Immature natural killer cell (primary cell): ENCODE measurements at regions not wholly inside any gene's neighbourhood (a gene's known extent, or its start where the extent isn't known, plus 50 kb on each side); places are given as distances from the start of the nearest gene placed in this dataset.

Experiments
- DNase-seq, 3 donors: peaks; one replicate each; pipeline ENCODE4 v3.0.0; 2022; ENCODE audit warnings: mixed read lengths in 1 of 3
- H3K27ac Mint-ChIP-seq, 6 donors: one replicate each; pipeline ENCODE4 v1.8.0; 2020; ENCODE audit warnings: mixed read lengths in 6 of 6, mild to moderate bottlenecking in 5 of 6, inconsistent platforms in 4 of 6, moderate library complexity in 3 of 6
- H3K27me3 Mint-ChIP-seq, 3 donors: one replicate each; pipeline ENCODE4 v1.8.0; 2020 to 2021; ENCODE audit warnings: low read depth in 3 of 3, mild to moderate bottlenecking in 3 of 3, mixed read lengths in 3 of 3, moderate library complexity in 3 of 3, inconsistent platforms in 1 of 3
- H3K36me3 Mint-ChIP-seq, 3 donors: one replicate each; pipeline ENCODE4 v1.8.0; 2020; ENCODE audit warnings: mixed read lengths in 3 of 3, inconsistent platforms in 2 of 3, mild to moderate bottlenecking in 2 of 3
- H3K4me1 Mint-ChIP-seq, 2 donors: one replicate each; pipeline ENCODE4 v1.8.0; 2020; ENCODE audit warnings: inconsistent platforms in 2 of 2, mild to moderate bottlenecking in 2 of 2, mixed read lengths in 2 of 2, moderate library complexity in 1 of 2
- H3K4me3 Mint-ChIP-seq, 5 donors: one replicate each; pipeline ENCODE4 v1.8.0; 2020; ENCODE audit warnings: mild to moderate bottlenecking in 5 of 5, mixed read lengths in 5 of 5, inconsistent platforms in 3 of 5, moderate library complexity in 3 of 5
- H3K9me3 Mint-ChIP-seq, 6 donors: one replicate each; pipeline ENCODE4 v1.8.0; 2020; ENCODE audit warnings: mild to moderate bottlenecking in 6 of 6, mixed read lengths in 6 of 6, inconsistent platforms in 4 of 6, moderate library complexity in 3 of 6

DNA sequence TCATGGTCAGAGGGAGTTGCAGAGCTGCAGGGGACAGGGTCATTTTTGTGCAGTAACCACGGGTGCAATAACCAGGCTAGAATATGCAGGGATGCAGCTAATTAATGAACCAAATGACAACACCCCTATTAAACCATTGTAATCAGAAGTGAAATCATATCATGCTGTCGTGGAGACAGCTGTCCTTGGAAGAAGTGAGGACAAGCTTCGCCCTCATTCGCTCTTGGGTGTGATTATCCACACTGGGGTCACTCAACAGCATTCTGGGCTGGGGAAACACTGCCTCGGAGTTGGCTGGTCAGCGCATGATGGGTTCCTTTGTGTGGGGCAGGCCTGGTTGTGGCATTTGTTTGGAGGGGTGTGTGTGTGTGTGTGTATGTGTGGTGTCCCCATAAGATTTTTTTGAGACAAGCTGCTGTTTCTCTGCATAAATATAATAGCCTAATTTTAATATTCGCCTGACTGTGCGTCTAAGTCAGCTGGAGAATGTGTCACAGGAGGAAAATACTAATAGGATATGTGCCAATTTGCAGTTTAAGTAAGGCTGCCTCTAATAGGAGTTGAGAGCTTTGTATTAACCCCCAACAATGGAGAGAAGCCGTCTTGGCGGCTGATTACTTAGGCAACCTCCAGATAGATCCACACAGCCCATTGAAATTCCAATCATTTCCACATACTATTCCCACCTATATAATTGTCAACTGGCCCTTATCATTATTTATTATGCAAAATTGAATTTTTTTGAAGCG is 149.4 kb downstream of the DNAJB6 start:
- H3K27me3 Mint-ChIP-seq, result peaks cover 10 to 17% (median 13%) of the 10 kb centered on the region in 3 donors
- no peak overlapping the region for H3K4me3 Mint-ChIP-seq
- H3K27ac Mint-ChIP-seq, result no peak overlapping the region
- H3K9me3 Mint-ChIP-seq, result peaks cover 0 to 8% (median under 1%) of the 10 kb centered on the region in 6 donors
- no peaks in the 10 kb centered on the region for H3K36me3 Mint-ChIP-seq
- H3K4me1 Mint-ChIP-seq, result peaks cover 14% of the 10 kb centered on the region in 2 donors
- no peak for DNase-seq

- H3K9me3 Mint-ChIP-seq, result peaks cover 2 to 16% (median 5%) of the 10 kb centered on the region in 6 donors
These were observed 150.4 kb downstream of the DNAJB6 start for GRCh38 chr7:157487046-157487770.

DNA sequence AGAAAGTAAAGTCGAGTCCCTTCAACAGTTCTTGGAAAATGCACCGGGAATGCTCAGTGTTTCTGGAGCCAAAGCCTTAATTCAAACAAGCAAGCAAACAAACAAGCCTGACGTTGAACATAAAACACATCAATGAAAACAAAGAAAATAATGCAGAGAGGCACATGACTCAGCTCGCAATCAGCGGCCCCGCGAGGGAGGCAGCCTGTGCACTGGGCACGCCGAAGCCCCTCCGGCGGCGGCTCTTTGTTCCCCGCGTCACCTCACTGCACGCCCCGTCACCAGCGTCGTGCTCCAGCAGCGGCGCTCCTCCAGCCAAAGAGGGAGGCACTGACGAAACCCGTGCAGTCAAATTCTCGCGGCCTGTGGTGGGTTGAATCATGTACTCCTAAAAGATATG is 151.5 kb downstream of the DNAJB6 start:
- H3K4me1 Mint-ChIP-seq, result peaks cover 16 to 27% of the 10 kb centered on the region in 2 donors
- no peak overlapping the region for H3K27ac Mint-ChIP-seq
- H3K27me3 Mint-ChIP-seq, result peaks cover 17 to 24% (median 23%) of the 10 kb centered on the region in 3 donors
- H3K9me3 Mint-ChIP-seq, result peaks cover 5 to 20% (median 7%) of the 10 kb centered on the region in 6 donors
- no peak for DNase-seq
- no peak overlapping the region for H3K4me3 Mint-ChIP-seq
- peaks cover 0 to 4% (median 0%) of the 10 kb centered on the region in 3 donors for H3K36me3 Mint-ChIP-seq

More at GRCh38 chr7:157487046-157487770, 150.4 kb downstream of the DNAJB6 start:
- Mint-ChIP-seq H3K4me1 (peaks cover 14 to 22% of the 10 kb centered on the region in 2 donors), H3K27ac (no peak overlapping the region), H3K4me3 (no peak overlapping the region), H3K36me3 (peaks cover 0 to under 1% (median 0%) of the 10 kb centered on the region in 3 donors), H3K27me3 (peaks cover 14 to 17% (median 15%) of the 10 kb centered on the region in 3 donors)
- no peak for DNase-seq

- no peak for DNase-seq
- no peak overlapping the region for H3K4me3 Mint-ChIP-seq
- H3K27ac Mint-ChIP-seq, result no peak overlapping the region
- H3K36me3 Mint-ChIP-seq, result peaks cover 0 to 4% (median 0%) of the 10 kb centered on the region in 3 donors
- H3K27me3 Mint-ChIP-seq, result peaks cover 17 to 26% (median 25%) of the 10 kb centered on the region in 3 donors
- H3K4me1 Mint-ChIP-seq, result peaks cover 16 to 27% of the 10 kb centered on the region in 2 donors
- H3K9me3 Mint-ChIP-seq, result peaks cover 5 to 20% (median 7%) of the 10 kb centered on the region in 6 donors
These were observed 152.2 kb downstream of the DNAJB6 start for GRCh38 chr7:157488966-157489365.
